HCT116 (cell line): ENCODE measurements at regions not wholly inside any gene's neighbourhood (a gene's known extent, or its start where the extent isn't known, plus 50 kb on each side); places are given as distances from the start of the nearest gene placed in this dataset.

Experiments used
- ATAC-seq: fragments of 200-7000 bp; cut with Tn5 transposase; 2 replicates; pipeline ENCODE4 v1.9.1; 2020; ENCODE audit warnings: mild to moderate bottlenecking, moderate library complexity
- BruUV-seq: library from RNA; stranded (reverse); fragments of 400-500 nt; replicated peaks from 2 replicates; lab custom pipeline; 2021; lab: Mats Ljungman, UMichigan
- CTCF ChIA-PET: fragments of 300-600 bp; sonication (Branson Sonifier 250); formaldehyde crosslinking; loops from one replicate; lab custom pipeline; 2021; ENCODE audit warnings: antibody characterized with exemption; lab: Charles Lee
- POLR2A ChIA-PET: fragments of 300-600, 350-600 bp; sonication (Branson Sonifier 250); formaldehyde crosslinking; loops from one replicate; lab custom pipeline; 2021; ENCODE audit warnings: antibody characterized with exemption; lab: Charles Lee
- RAD21 ChIA-PET, 2 experiments: fragments of 300-600 bp; sonication (Branson Sonifier 250); formaldehyde crosslinking; loops; one replicate each; lab custom pipeline; 2023; ENCODE audit warnings: low total read pairs in 2 of 2; ENCODE audit not compliant: uncharacterized antibody in 2 of 2, unreplicated experiment in 2 of 2, low non-redundant PET in 1 of 2; lab: Charles Lee
- DNase-seq: peaks from one replicate; pipeline ENCODE4 v3.0.0-alpha.2; 2010; ENCODE audit warnings: low read depth, low spot score
- H2AFZ ChIP-seq: fragments of 200-600 bp; shearing (Covaris generic), sonication (generic); 2 replicates; pipeline ENCODE4 v1.6.1; 2017; ENCODE audit warnings: low read depth, mixed run types, mixed read lengths, antibody characterized with exemption, low read length; ENCODE audit not compliant: poor library complexity, severe bottlenecking
- H3K27ac ChIP-seq: 2 replicates; pipeline ENCODE4 v1.5.1; 2012; ENCODE audit warnings: low read depth, low read length
- H3K27me3 ChIP-seq: fragments of 200-600 bp; sonication (generic); 2 replicates; pipeline ENCODE4 v1.6.1; 2016; ENCODE audit warnings: mixed run types, low read length, mixed read lengths; ENCODE audit not compliant: insufficient read depth
- H3K36me3 ChIP-seq, 2 experiments: fragments of 200-500 bp in 1 of 2; fragments of 200-600 bp in 1 of 2; sonication (Bioruptor generic) in 1 of 2; sonication (generic) in 1 of 2; 2 replicates each; pipeline versions ENCODE4 v1.5.1 to v1.6.1; 2014 to 2016; ENCODE audit warnings: low read length in 2 of 2, inconsistent platforms in 1 of 2, mixed read lengths in 1 of 2, mixed run types in 1 of 2; ENCODE audit not compliant: insufficient read depth in 2 of 2, control insufficient read depth in 1 of 2
- H3K4me1 ChIP-seq, 2 experiments: fragments of 200-600 bp in 1 of 2; sonication (generic) in 1 of 2; 2 replicates each; pipeline versions ENCODE4 v1.5.1 to v1.6.1; 2012 to 2017; ENCODE audit warnings: low read length in 2 of 2, inconsistent platforms in 1 of 2, mild to moderate bottlenecking in 1 of 2, mixed read lengths in 1 of 2, mixed run types in 1 of 2, moderate library complexity in 1 of 2; ENCODE audit not compliant: insufficient read depth in 2 of 2, control insufficient read depth in 1 of 2
- H3K4me2 ChIP-seq: fragments of 200-600 bp; sonication (generic); 2 replicates; pipeline ENCODE4 v1.6.1; 2017; ENCODE audit warnings: mixed run types, low read length, mixed read lengths
- H3K4me3 ChIP-seq, 2 experiments: fragments of 200-600 bp in 1 of 2; sonication (generic) in 1 of 2; replicated peaks in 1 of 2; 2 replicates each; pipeline ENCODE4 v1.5.1; 2011 to 2016; ENCODE audit warnings: low read length in 2 of 2, control low read depth in 1 of 2, low read depth in 1 of 2, mild to moderate bottlenecking in 1 of 2, mixed read lengths in 1 of 2, mixed run types in 1 of 2
- H3K79me2 ChIP-seq: fragments of 200-600 bp; sonication (generic); 2 replicates; pipeline ENCODE4 v1.6.1; 2017; ENCODE audit warnings: mild to moderate bottlenecking, mixed run types, low read length, moderate library complexity, mixed read lengths; ENCODE audit not compliant: insufficient read depth
- H3K9ac ChIP-seq: fragments of 200-600 bp; sonication (generic); 2 replicates; pipeline ENCODE4 v1.6.1; 2016; ENCODE audit warnings: low read length, mixed read lengths
- H3K9me2 ChIP-seq: fragments of 200-600 bp; sonication (generic), shearing (Covaris generic); 2 replicates; pipeline ENCODE4 v1.6.1; 2017; ENCODE audit warnings: mixed run types, mild to moderate bottlenecking, moderate library complexity; ENCODE audit not compliant: insufficient read depth
- H3K9me3 ChIP-seq, 2 experiments: fragments of 200-500 bp in 1 of 2; fragments of 200-600 bp in 1 of 2; sonication (Bioruptor generic) in 1 of 2; sonication (generic) in 1 of 2; 2 replicates each; pipeline ENCODE4 v1.6.1; 2014 to 2017; ENCODE audit warnings: low read length in 2 of 2, mixed read lengths in 2 of 2, inconsistent platforms in 1 of 2, low read depth in 1 of 2, mild to moderate bottlenecking in 1 of 2, mixed run types in 1 of 2, moderate library complexity in 1 of 2; ENCODE audit not compliant: control insufficient read depth in 1 of 2, insufficient read depth in 1 of 2
- H4K20me1 ChIP-seq: fragments of 200-600 bp; sonication (generic), shearing (Covaris generic); 2 replicates; pipeline ENCODE4 v1.6.1; 2017; ENCODE audit warnings: mixed run types, mild to moderate bottlenecking, moderate library complexity; ENCODE audit not compliant: insufficient read depth
- ATF3 ChIP-seq: IDR thresholded peaks from 2 replicates; pipeline ENCODE4 v1.6.1; 2012
- CBX3 ChIP-seq: IDR thresholded peaks from 2 replicates; pipeline ENCODE4 v1.6.1; 2012; ENCODE audit warnings: low read depth
- CEBPB ChIP-seq: IDR thresholded peaks from 2 replicates; pipeline ENCODE4 v1.6.1; 2012; ENCODE audit warnings: low read depth
- ELF1 ChIP-seq: IDR thresholded peaks from 2 replicates; pipeline ENCODE4 v1.6.1; 2012; ENCODE audit warnings: low read depth, borderline replicate concordance
- EZH2 ChIP-seq: fragments of 200-600 bp; sonication (generic); IDR thresholded peaks from 2 replicates; pipeline ENCODE4 v1.6.1; 2017; ENCODE audit warnings: antibody characterized with exemption, mixed run types
- EZH2phosphoT487 ChIP-seq: fragments of 200-600 bp; IDR thresholded peaks from 2 replicates; pipeline ENCODE4 v1.6.1; 2018; ENCODE audit warnings: antibody characterized with exemption, borderline replicate concordance
- POLR2A ChIP-seq: IDR thresholded peaks from 2 replicates; pipeline ENCODE4 v1.7.0; 2011; ENCODE audit warnings: borderline replicate concordance; ENCODE audit not compliant: insufficient read depth, insufficient read length; ENCODE audit errors: extremely low read depth
- SIN3A ChIP-seq: IDR thresholded peaks from 2 replicates; pipeline ENCODE4 v1.6.1; 2012; ENCODE audit warnings: low read depth
- SP1 ChIP-seq: IDR thresholded peaks from 2 replicates; pipeline ENCODE4 v1.6.1; 2012; ENCODE audit warnings: low read depth
- TCF7L2 ChIP-seq: IDR thresholded peaks from 2 replicates; pipeline ENCODE4 v1.7.0; 2011; ENCODE audit warnings: borderline replicate concordance, inconsistent platforms; ENCODE audit not compliant: insufficient read depth, insufficient read length; ENCODE audit errors: extremely low read depth
- YY1 ChIP-seq: IDR thresholded peaks from 2 replicates; pipeline ENCODE4 v1.6.1; 2011; ENCODE audit warnings: low read length, low read depth, moderate library complexity, mild to moderate bottlenecking; ENCODE audit not compliant: insufficient replicate concordance; ENCODE audit errors: extremely low read depth
- ZBTB33 ChIP-seq: IDR thresholded peaks from 2 replicates; pipeline ENCODE4 v1.6.1; 2011; ENCODE audit warnings: mild to moderate bottlenecking, low read length, moderate library complexity; ENCODE audit not compliant: insufficient replicate concordance; ENCODE audit errors: extremely low read depth
- ZFX ChIP-seq: fragments of 450-650 bp; IDR thresholded peaks from 2 replicates; pipeline ENCODE4 v1.6.1; 2017
- ZNF274 ChIP-seq: fragments of 200-500 bp; sonication (Bioruptor generic); IDR thresholded peaks from 2 replicates; pipeline ENCODE4 v1.6.1; 2014; ENCODE audit warnings: mild to moderate bottlenecking, low read depth, low read length, inconsistent platforms
- intact Hi-C: fragments of 100-400 bp; cut with micrococcal nuclease; formaldehyde crosslinking; loops from 2 replicates; pipeline ENCODE4 v1.10.0; 2022
- TF ChIP-seq, protein P1 (sequence below), 3 experiments: fragments of 200-600 bp in 1 of 3; sonication (generic) in 1 of 3; IDR thresholded peaks in 2 of 3; conservative IDR thresholded peaks in 1 of 3; 2 replicates each; pipeline ENCODE4 v1.5.1; 2012 to 2017; ENCODE audit warnings: low read depth in 2 of 3, low read length in 2 of 3, antibody characterized with exemption in 1 of 3, borderline replicate concordance in 1 of 3, control low read depth in 1 of 3, mild to moderate bottlenecking in 1 of 3, mixed read lengths in 1 of 3, mixed run types in 1 of 3, moderate library complexity in 1 of 3; ENCODE audit not compliant: insufficient read depth in 1 of 3

GRCh38 chr4:126328914-126329313, 1014.2 kb downstream of the FAT4 start:
- POLR2A ChIA-PET: no interaction called here
- intact Hi-C loops: no loop called here
- no peak for DNase-seq
- Histone ChIP-seq H3K4me2 (no peak overlapping the region), H3K4me1 (no peaks in the 10 kb centered on the region), H4K20me1 (no peaks in the 10 kb centered on the region), H3K9me2 (no peaks in the 10 kb centered on the region), H2AFZ (no peak overlapping the region), H3K9ac (no peak overlapping the region), H3K9me3 (no peaks in the 10 kb centered on the region), H3K36me3 (no peaks in the 10 kb centered on the region), H3K4me3 (no peak overlapping the region), H3K27ac (no peak overlapping the region), H3K79me2 (no peaks in the 10 kb centered on the region), H3K27me3 (no peaks in the 10 kb centered on the region)
- CTCF ChIA-PET: no interaction called here
- no TSS peak for BruUV-seq
- RAD21 ChIA-PET: no interaction called here
- TF ChIP-seq POLR2A (no peak), ZFX (no peak), YY1 (no peak), ATF3 (no peak), CBX3 (no peak), EZH2phosphoT487 (no peak), CEBPB (no peak), ZBTB33 (no peak), SP1 (no peak), TCF7L2 (no peak), ELF1 (no peak), EZH2 (no peak), ZNF274 (no peak), SIN3A (no peak)
- TF ChIP-seq, protein P1, sequence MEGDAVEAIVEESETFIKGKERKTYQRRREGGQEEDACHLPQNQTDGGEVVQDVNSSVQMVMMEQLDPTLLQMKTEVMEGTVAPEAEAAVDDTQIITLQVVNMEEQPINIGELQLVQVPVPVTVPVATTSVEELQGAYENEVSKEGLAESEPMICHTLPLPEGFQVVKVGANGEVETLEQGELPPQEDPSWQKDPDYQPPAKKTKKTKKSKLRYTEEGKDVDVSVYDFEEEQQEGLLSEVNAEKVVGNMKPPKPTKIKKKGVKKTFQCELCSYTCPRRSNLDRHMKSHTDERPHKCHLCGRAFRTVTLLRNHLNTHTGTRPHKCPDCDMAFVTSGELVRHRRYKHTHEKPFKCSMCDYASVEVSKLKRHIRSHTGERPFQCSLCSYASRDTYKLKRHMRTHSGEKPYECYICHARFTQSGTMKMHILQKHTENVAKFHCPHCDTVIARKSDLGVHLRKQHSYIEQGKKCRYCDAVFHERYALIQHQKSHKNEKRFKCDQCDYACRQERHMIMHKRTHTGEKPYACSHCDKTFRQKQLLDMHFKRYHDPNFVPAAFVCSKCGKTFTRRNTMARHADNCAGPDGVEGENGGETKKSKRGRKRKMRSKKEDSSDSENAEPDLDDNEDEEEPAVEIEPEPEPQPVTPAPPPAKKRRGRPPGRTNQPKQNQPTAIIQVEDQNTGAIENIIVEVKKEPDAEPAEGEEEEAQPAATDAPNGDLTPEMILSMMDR (IDR thresholded peaks at IDR 0.05 in 2 of 3, conservative IDR thresholded peaks at IDR 0.05 in 1 of 3; ENCODE audit: borderline replicate concordance in 1 of 3, insufficient read depth in 1 of 3, low read depth in 2 of 3, low read length in 2 of 3): no peak
- no peak for ATAC-seq
